ENCODE measurements at regions not wholly inside any gene's neighbourhood (a gene's known extent, or its start where the extent isn't known, plus 50 kb on each side); places are given as distances from the start of the nearest gene placed in this dataset.

DNA sequence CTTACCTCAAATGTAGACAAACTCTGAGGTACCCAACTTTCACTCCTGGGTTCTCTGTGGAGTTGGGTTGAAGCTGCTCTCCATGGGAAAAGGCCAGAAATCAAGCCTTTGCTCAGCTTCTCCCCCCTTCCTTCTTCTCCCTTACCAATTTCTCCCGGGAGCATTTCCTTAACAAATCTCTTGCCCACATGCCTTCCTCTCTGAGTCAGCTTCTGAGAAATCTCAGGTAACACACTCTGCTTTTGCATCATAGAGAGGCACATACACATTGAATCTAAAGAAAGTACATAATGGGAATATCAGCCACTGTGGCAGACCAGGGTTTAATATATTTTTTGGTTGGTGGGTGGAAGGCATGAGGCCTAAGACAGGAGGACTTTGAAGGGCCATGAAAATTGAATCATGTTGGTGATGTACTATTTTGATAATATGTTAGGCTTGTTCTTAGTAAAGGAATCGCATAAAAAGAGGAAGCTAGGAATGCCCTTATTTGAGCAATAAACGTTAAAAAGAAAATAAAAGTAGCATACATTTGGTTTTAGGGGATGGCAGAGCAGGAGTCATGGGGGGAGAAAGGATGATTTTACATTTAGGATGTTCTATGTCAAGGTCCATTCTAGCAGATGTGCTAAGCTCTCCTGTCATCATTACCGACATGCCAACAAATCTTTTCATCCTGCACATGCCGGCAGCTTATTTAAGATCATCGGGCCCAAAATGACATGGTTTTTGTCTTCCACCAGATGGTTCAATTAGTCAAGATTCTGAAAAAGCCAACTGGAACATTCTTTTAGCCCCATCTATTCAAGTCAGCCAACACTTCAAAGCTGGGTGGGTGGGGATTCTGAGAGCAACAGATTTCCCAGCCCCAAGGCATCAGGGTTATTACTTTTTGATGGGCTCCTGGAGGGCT is 199.5 kb upstream of the CLINT1 start:
- Histone ChIP-seq H3K36me3 (no peaks in the 10 kb centered on the region), H3K4me1 (no peaks in the 10 kb centered on the region), H3K27ac (no peak overlapping the region), H3K9me3 (no peaks in the 10 kb centered on the region), H3K4me3 (no peak overlapping the region), H3K27me3 (no peaks in the 10 kb centered on the region), H3K9ac (ENCODE audit: low read depth in 2 of 2, low read length in 2 of 2) (no peak overlapping the region)
- intact Hi-C loops (cut with DNase I), result no loop called here
- TF ChIP-seq, protein P1, sequence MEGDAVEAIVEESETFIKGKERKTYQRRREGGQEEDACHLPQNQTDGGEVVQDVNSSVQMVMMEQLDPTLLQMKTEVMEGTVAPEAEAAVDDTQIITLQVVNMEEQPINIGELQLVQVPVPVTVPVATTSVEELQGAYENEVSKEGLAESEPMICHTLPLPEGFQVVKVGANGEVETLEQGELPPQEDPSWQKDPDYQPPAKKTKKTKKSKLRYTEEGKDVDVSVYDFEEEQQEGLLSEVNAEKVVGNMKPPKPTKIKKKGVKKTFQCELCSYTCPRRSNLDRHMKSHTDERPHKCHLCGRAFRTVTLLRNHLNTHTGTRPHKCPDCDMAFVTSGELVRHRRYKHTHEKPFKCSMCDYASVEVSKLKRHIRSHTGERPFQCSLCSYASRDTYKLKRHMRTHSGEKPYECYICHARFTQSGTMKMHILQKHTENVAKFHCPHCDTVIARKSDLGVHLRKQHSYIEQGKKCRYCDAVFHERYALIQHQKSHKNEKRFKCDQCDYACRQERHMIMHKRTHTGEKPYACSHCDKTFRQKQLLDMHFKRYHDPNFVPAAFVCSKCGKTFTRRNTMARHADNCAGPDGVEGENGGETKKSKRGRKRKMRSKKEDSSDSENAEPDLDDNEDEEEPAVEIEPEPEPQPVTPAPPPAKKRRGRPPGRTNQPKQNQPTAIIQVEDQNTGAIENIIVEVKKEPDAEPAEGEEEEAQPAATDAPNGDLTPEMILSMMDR (IDR thresholded peaks at IDR 0.05), result no peak
- DNase-seq, result no peak

- H3K27ac ChIP-seq, result no peak overlapping the region
- H3K4me3 ChIP-seq, result no peak overlapping the region
- H3K9ac ChIP-seq (ENCODE audit: low read depth in 2 of 2, low read length in 2 of 2), result no peak overlapping the region
- intact Hi-C loops (cut with DNase I), result no loop called here
- TF ChIP-seq, protein P1 (IDR thresholded peaks at IDR 0.05), result no peak
- H3K27me3 ChIP-seq, result no peaks in the 10 kb centered on the region
- no peak for DNase-seq
- no peaks in the 10 kb centered on the region for H3K36me3 ChIP-seq
- H3K4me1 ChIP-seq, result no peaks in the 10 kb centered on the region
- no peaks in the 10 kb centered on the region for H3K9me3 ChIP-seq
These were observed 197.3 kb upstream of the CLINT1 start for GRCh38 chr5:158056130-158056825.

DNA sequence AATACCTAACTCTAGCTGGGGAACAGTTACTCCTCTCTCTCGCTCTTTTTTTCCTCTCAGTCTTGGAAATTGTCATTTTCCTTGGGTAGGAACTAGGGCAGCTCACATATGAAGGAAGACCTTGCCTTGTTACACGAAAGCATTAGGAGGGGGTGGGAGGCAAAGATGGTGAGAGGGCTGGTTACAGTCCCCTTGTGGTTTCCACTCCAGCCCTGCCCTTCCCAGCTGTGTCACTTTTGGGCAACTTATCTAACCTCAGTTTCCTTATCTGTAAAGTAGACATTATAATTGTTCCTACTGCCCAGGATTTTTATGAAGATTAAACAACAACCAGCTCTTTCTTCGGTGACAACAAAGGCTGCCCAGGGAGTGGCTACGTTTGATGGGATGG is 196.2 kb upstream of the CLINT1 start:
- Histone ChIP-seq H3K9ac (ENCODE audit: low read depth in 2 of 2, low read length in 2 of 2) (no peak overlapping the region), H3K4me1 (no peaks in the 10 kb centered on the region), H3K9me3 (no peaks in the 10 kb centered on the region), H3K36me3 (no peaks in the 10 kb centered on the region), H3K4me3 (no peak overlapping the region), H3K27ac (no peak overlapping the region), H3K27me3 (no peaks in the 10 kb centered on the region)
- DNase-seq, result no peak
- intact Hi-C loops (cut with DNase I), result no loop called here
- TF ChIP-seq, protein P1 (IDR thresholded peaks at IDR 0.05), result no peak

- DNase-seq, result no peak
- TF ChIP-seq, protein P1 (IDR thresholded peaks at IDR 0.05), result no peak
- H3K9me3 ChIP-seq, result no peaks in the 10 kb centered on the region
- no peak overlapping the region for H3K9ac ChIP-seq (ENCODE audit: low read depth in 2 of 2, low read length in 2 of 2)
- H3K4me1 ChIP-seq, result no peaks in the 10 kb centered on the region
- H3K27me3 ChIP-seq, result no peaks in the 10 kb centered on the region
- H3K36me3 ChIP-seq, result no peaks in the 10 kb centered on the region
- no peak overlapping the region for H3K27ac ChIP-seq
- no peak overlapping the region for H3K4me3 ChIP-seq
- intact Hi-C loops (cut with DNase I), result no loop called here
These were observed 195.5 kb upstream of the CLINT1 start for GRCh38 chr5:158054223-158055110.

DNA sequence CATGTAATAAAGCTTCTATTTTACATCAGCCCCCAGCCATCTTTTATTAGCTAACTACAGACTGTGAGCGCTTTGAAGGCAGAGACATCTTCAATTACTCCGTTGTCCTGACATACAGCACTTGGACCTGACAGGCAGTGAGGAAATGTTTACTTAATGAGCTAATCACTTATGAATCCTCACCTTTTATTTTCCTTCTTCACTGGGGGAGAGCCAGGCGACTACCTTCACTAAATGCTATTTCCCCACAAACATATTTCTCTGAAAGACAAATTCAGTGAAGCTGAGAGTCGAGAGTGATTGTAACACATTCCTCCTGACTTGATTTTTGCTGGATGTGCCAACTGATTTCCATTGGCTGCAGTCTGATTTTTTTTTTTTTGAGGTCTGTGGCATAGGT is 192.1 kb upstream of the CLINT1 start:
- no peaks in the 10 kb centered on the region for H3K9me3 ChIP-seq
- no peak overlapping the region for H3K27ac ChIP-seq
- TF ChIP-seq, protein P1 (IDR thresholded peaks at IDR 0.05), result no peak
- no peak overlapping the region for H3K4me3 ChIP-seq
- H3K36me3 ChIP-seq, result no peaks in the 10 kb centered on the region
- no peaks in the 10 kb centered on the region for H3K27me3 ChIP-seq
- DNase-seq, result no peak
- intact Hi-C loops (cut with DNase I), result no loop called here
- no peak overlapping the region for H3K9ac ChIP-seq (ENCODE audit: low read depth in 2 of 2, low read length in 2 of 2)
- H3K4me1 ChIP-seq, result no peaks in the 10 kb centered on the region

Measured in colonic mucosa (tissue), 4 donors.